Aorta (tissue), 5 donors: ENCODE measurements at regions not wholly inside any gene's neighbourhood (a gene's known extent, or its start where the extent isn't known, plus 50 kb on each side); places are given as distances from the start of the nearest gene placed in this dataset.

Source experiments
- ATAC-seq: fragments of 200-7000 bp; cut with Tn5 transposase; one replicate; pipeline ENCODE4 v1.9.1; 2022; ENCODE audit warnings: moderate library complexity; ENCODE audit not compliant: low FRiP score
- DNase-seq, 2 donors: peaks; one replicate each; pipeline ENCODE4 v3.0.0-alpha.2; 2020
- H3K27ac ChIP-seq, 2 donors: one replicate each; pipeline ENCODE4 v1.5.1; 2013; ENCODE audit warnings: low read length in 2 of 2, mild to moderate bottlenecking in 2 of 2, moderate library complexity in 2 of 2, control low read depth in 1 of 2, inconsistent platforms in 1 of 2, low read depth in 1 of 2
- H3K27me3 ChIP-seq, 2 donors: one replicate each; pipeline ENCODE4 v1.6.1; 2013; ENCODE audit warnings: control low read depth in 1 of 2, low read length in 1 of 2, mild to moderate bottlenecking in 1 of 2, moderate library complexity in 1 of 2; ENCODE audit not compliant: insufficient read depth in 2 of 2, control insufficient read depth in 1 of 2
- H3K36me3 ChIP-seq, 2 donors: one replicate each; pipeline ENCODE4 v1.6.1; 2013; ENCODE audit warnings: control low read depth in 1 of 2, low read length in 1 of 2, mild to moderate bottlenecking in 1 of 2; ENCODE audit not compliant: insufficient read depth in 2 of 2, control insufficient read depth in 1 of 2
- H3K4me1 ChIP-seq, 2 donors: one replicate each; pipeline ENCODE4 v1.6.1; 2013; ENCODE audit warnings: low read length in 2 of 2, control low read depth in 1 of 2, mild to moderate bottlenecking in 1 of 2, moderate library complexity in 1 of 2; ENCODE audit not compliant: insufficient read depth in 2 of 2, control insufficient read depth in 1 of 2
- H3K4me3 ChIP-seq, 2 donors: one replicate each; pipeline ENCODE4 v1.5.1; 2013; ENCODE audit warnings: low read length in 2 of 2, control low read depth in 1 of 2, mild to moderate bottlenecking in 1 of 2
- H3K9me3 ChIP-seq: one replicate; pipeline ENCODE4 v1.6.1; 2013; ENCODE audit warnings: mild to moderate bottlenecking, low read length; ENCODE audit not compliant: control insufficient read depth
- WGBS, 2 donors: extraction: QIAGEN DNeasy Blood & Tissue Kit; methylation state at CpG; one replicate each; pipeline ENCODE4 v1.1.7; 2013; 5-methylcytosine and 5-hydroxymethylcytosine counted together
- intact Hi-C, 2 donors: fragments of 100-400 bp; cut with DNase I; formaldehyde crosslinking; loops; one replicate each; pipeline versions ENCODE4 v1.14.2 to v1.15.0; 2022
- donor health status: healthy with polysubstance abuse.
- donor health status: Bipolar disorder and iron deficiency.
- donor health status: DM: no; HTN: no; CAD: no.
- donor health status: DM: no; HTN: no; CAD: no.
- donor health status: DM: yes; HTN: yes; CAD: no.

GRCh38 chr2:84029903-84030575, 429.0 kb downstream of the SUCLG1 start:
- Histone ChIP-seq H3K36me3 (no peaks in the 10 kb centered on the region), H3K27ac (no peak overlapping the region), H3K9me3 (no peaks in the 10 kb centered on the region), H3K27me3 (no peaks in the 10 kb centered on the region), H3K4me3 (no peak overlapping the region), H3K4me1 (no peaks in the 10 kb centered on the region)
- ATAC-seq = no peak
- WGBS, 2 donors = 71% methylated on average over 4 of the region's 4 CpGs
- no peak for DNase-seq
- intact Hi-C loops = loop anchor here in 1 of 2 donors (10.0 kb wide), 1 partner anchor 285 kb away; no protein-coding TSS in a partner anchor

GRCh38 chr2:84026818-84027217, 432.3 kb downstream of the SUCLG1 start:
- Histone ChIP-seq H3K9me3 (no peaks in the 10 kb centered on the region), H3K4me1 (no peaks in the 10 kb centered on the region), H3K27me3 (no peaks in the 10 kb centered on the region), H3K4me3 (no peak overlapping the region), H3K36me3 (no peaks in the 10 kb centered on the region), H3K27ac (no peak overlapping the region)
- 63 to 67% methylated on average over 3 of the region's 3 CpGs for WGBS, 2 donors
- no peak for DNase-seq
- ATAC-seq = no peak
- intact Hi-C loops = loop anchor here in 1 of 2 donors (10.0 kb wide), 1 partner anchor 288 kb away; no protein-coding TSS in a partner anchor

- intact Hi-C loops = loop anchor here in 1 of 2 donors (10.0 kb wide), 1 partner anchor 292 kb away; no protein-coding TSS in a partner anchor
- Histone ChIP-seq H3K36me3 (no peaks in the 10 kb centered on the region), H3K27ac (no peak overlapping the region), H3K4me1 (no peaks in the 10 kb centered on the region), H3K27me3 (no peaks in the 10 kb centered on the region), H3K9me3 (no peaks in the 10 kb centered on the region), H3K4me3 (no peak overlapping the region)
- 39 to 42% methylated on average over 5 of the region's 5 CpGs for WGBS, 2 donors
- DNase-seq (no peak), ATAC-seq (no peak)
Measured at GRCh38 chr2:84022810-84023431, 436.2 kb downstream of the SUCLG1 start.

DNA sequence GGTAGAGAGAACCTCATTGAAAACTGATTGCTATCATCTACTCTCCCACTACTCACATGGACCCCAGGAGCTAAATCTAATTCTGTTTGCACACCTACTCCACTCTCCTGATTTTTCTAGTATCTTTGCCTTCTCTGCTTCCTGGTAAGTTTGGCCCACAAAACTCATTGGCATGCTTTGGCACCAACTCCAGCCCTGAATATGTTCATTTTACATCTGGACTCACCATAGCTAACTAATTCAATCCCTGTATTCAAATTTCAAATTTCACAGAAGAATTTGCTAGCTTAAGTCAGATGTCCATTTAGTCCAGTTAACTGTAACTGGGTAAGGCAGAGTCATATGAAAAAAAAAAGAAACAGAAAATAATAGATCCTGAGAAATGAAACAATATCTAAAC, 442.1 kb downstream of the SUCLG1 start:
- no peaks in the 10 kb centered on the region for H3K36me3 ChIP-seq
- no peaks in the 10 kb centered on the region for H3K27me3 ChIP-seq
- no peak overlapping the region for H3K27ac ChIP-seq
- no peak for DNase-seq
- no peaks in the 10 kb centered on the region for H3K4me1 ChIP-seq
- intact Hi-C loops = no loop called here
- no peak overlapping the region for H3K4me3 ChIP-seq
- no peak for ATAC-seq
- no peaks in the 10 kb centered on the region for H3K9me3 ChIP-seq

DNA sequence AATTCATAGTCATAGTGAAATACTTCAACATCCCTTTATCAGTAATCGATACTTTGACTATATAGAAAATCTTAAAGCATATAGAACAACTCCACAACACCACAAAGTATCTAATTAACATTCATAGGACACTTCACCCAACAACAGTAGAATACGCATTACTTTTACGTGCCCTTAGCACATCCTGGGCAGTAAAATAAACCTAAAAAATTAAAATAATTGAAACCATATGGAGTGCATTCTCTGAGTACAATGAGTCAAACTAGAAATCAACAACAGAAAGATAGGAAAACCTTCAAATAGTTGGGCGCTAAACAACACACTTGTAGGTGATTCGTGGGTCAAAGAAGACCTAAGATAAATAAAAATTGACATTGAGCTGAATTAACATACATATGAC, 442.9 kb downstream of the SUCLG1 start:
- Histone ChIP-seq H3K4me1 (no peaks in the 10 kb centered on the region), H3K36me3 (no peaks in the 10 kb centered on the region), H3K27me3 (no peaks in the 10 kb centered on the region), H3K4me3 (no peak overlapping the region), H3K27ac (no peak overlapping the region), H3K9me3 (no peaks in the 10 kb centered on the region)
- WGBS, 2 donors = 66 to 80% methylated on average over 5 of the region's 5 CpGs
- no peak for ATAC-seq
- intact Hi-C loops = no loop called here
- no peak for DNase-seq

GRCh38 chr2:83997889-83998288, 461.2 kb downstream of the SUCLG1 start:
- Histone ChIP-seq H3K9me3 (no peaks in the 10 kb centered on the region), H3K36me3 (no peaks in the 10 kb centered on the region), H3K27ac (no peak overlapping the region), H3K4me1 (no peaks in the 10 kb centered on the region), H3K4me3 (no peak overlapping the region), H3K27me3 (no peaks in the 10 kb centered on the region)
- 64 to 74% methylated on average over 2 of the region's 2 CpGs for WGBS, 2 donors
- DNase-seq (no peak), ATAC-seq (no peak)
- intact Hi-C loops = no loop called here

DNA sequence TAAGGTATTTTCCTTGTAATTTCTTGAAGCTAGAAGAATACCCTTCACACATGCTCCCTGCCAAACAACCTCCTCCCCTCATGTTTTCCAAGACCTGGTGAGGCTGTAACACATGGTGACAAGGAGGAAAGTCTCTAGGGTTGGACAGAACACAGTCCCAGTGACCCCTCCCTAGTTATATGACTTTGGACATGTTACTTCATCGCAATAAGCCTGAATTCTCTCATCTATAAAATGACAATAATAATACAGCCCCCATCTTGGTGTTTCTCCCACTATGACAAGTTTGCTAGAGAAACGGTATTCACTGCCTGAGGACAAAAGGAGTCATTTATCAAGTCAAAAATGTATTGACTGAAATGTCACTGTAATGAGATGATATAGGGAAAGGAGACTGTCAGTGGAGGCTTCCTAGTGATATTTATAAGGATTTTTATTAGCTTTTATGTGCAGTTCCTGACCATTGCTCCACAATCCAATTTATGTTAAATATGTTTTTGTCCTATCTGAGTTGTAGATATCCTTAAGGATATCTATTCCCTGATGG, 464.4 kb downstream of the SUCLG1 start:
- Histone ChIP-seq H3K27ac (no peak overlapping the region), H3K27me3 (no peaks in the 10 kb centered on the region), H3K4me1 (no peaks in the 10 kb centered on the region), H3K9me3 (no peaks in the 10 kb centered on the region), H3K4me3 (no peak overlapping the region), H3K36me3 (no peaks in the 10 kb centered on the region)
- ATAC-seq (no peak), DNase-seq (no peak)
- intact Hi-C loops = no loop called here
- 64 to 66% methylated on average over 2 of the region's 2 CpGs for WGBS, 2 donors

GRCh38 chr2:83993873-83994632, 465.0 kb downstream of the SUCLG1 start:
- H3K4me3 ChIP-seq = no peak overlapping the region
- H3K9me3 ChIP-seq = no peaks in the 10 kb centered on the region
- 36 to 64% methylated on average over 1 of the region's 1 CpG for WGBS, 2 donors
- no peaks in the 10 kb centered on the region for H3K36me3 ChIP-seq
- ATAC-seq (no peak), DNase-seq (no peak)
- no peaks in the 10 kb centered on the region for H3K4me1 ChIP-seq
- intact Hi-C loops = no loop called here
- H3K27me3 ChIP-seq = no peaks in the 10 kb centered on the region
- H3K27ac ChIP-seq = no peak overlapping the region
